ENCODE measurements at regions not wholly inside any gene's neighbourhood (a gene's known extent, or its start where the extent isn't known, plus 50 kb on each side); places are given as distances from the start of the nearest gene placed in this dataset.

DNA sequence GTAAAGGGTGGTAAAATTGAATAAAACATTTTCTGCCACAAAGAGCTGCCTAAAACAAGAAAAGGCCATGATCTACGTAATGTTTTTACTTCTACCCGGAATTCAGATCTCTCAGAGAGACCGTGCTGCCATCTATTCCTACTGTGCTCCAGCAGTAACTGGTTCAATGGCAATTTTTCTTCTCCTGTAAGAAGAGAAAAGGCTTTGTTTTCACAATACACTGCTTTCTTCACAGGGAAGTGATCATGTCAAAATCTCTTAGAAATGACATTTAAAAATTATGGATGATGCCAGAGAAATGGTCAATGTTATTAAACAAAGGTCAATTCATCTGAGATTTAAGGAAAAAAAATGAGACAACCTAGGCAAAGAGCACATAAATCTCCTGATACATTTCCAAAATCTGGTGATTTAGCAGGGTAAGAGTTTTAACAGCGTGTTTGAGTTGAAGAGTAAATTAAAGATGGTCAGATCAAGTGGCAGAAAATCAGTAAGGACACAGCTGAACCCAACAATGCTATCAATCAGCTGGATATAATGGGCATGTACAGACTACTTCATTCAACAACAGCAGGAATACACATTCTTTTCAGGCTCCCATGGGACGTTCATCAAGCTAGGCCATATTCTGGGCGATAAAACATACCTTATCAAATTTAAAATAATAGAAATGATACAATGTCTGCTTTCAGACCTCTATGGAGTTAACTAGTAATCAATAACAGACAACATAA is 523.1 kb downstream of the CHSY3 start:
- TF ChIP-seq POLR2A (IDR thresholded peaks at IDR 0.05; ENCODE audit: low read depth, low read length) (no peak), POLR2AphosphoS5 (IDR thresholded peaks at IDR 0.05; ENCODE audit: low read depth, low read length) (no peak)
